Smooth muscle cell (in vitro differentiated cells): ENCODE measurements at regions not wholly inside any gene's neighbourhood (a gene's known extent, or its start where the extent isn't known, plus 50 kb on each side); places are given as distances from the start of the nearest gene placed in this dataset.

Source experiments
- DNase-seq: peaks from one replicate; lab custom pipeline; 2025; ENCODE audit not compliant: unreplicated experiment; lab: John Stamatoyannopoulos, UW
- H2AFZ ChIP-seq: fragments of 200-600 bp; sonication (generic); 2 replicates; pipeline ENCODE4 v1.6.0; 2016; ENCODE audit warnings: antibody characterized with exemption, low read depth, mild to moderate bottlenecking
- H3F3A ChIP-seq: fragments of 200-600 bp; sonication (generic); 2 replicates; pipeline ENCODE4 v1.6.0; 2017; ENCODE audit warnings: antibody characterized with exemption, low read depth
- H3K27ac ChIP-seq: fragments of 200-600 bp; sonication (generic); 2 replicates; pipeline ENCODE4 v1.5.1; 2016; ENCODE audit warnings: low read depth, mild to moderate bottlenecking
- H3K27me3 ChIP-seq: fragments of 200-600 bp; sonication (generic); 2 replicates; pipeline ENCODE4 v1.6.1; 2016; ENCODE audit warnings: low read depth, mild to moderate bottlenecking
- H3K36me3 ChIP-seq: fragments of 200-600 bp; sonication (generic); 2 replicates; pipeline ENCODE4 v1.5.1; 2016; ENCODE audit warnings: low read depth
- H3K4me1 ChIP-seq: fragments of 200-600 bp; sonication (generic); 2 replicates; pipeline ENCODE4 v1.5.1; 2016; ENCODE audit warnings: low read depth
- H3K4me2 ChIP-seq: fragments of 200-600 bp; sonication (generic); 2 replicates; pipeline ENCODE4 v1.6.0; 2016; ENCODE audit warnings: mild to moderate bottlenecking
- H3K4me3 ChIP-seq: fragments of 200-600 bp; sonication (generic); 2 replicates; pipeline ENCODE4 v1.5.1; 2016; ENCODE audit warnings: mild to moderate bottlenecking
- H3K79me2 ChIP-seq: fragments of 200-600 bp; sonication (generic); 2 replicates; pipeline ENCODE4 v1.6.0; 2016; ENCODE audit warnings: low read depth, mild to moderate bottlenecking
- H3K9ac ChIP-seq: fragments of 200-600 bp; sonication (generic); 2 replicates; pipeline ENCODE4 v1.6.0; 2016; ENCODE audit warnings: low read depth
- H3K9me3 ChIP-seq: fragments of 200-600 bp; sonication (generic); replicated peaks from 2 replicates; pipeline ENCODE4 v1.5.1; 2016; ENCODE audit warnings: low read depth
- H4K20me1 ChIP-seq: fragments of 200-600 bp; sonication (generic); 2 replicates; pipeline ENCODE4 v1.6.0; 2016; ENCODE audit warnings: low read depth
- WGBS: methylation state at CpG from one replicate; pipeline ENCODE4 v1.1.7; 2016; ENCODE audit warnings: low lambda C conversion rate; 5-methylcytosine and 5-hydroxymethylcytosine counted together
- TF ChIP-seq, protein P1 (sequence below): fragments of 200-600 bp; sonication (generic); IDR thresholded peaks from 2 replicates; pipeline ENCODE4 v1.5.1; 2017; ENCODE audit warnings: borderline replicate concordance, mild to moderate bottlenecking, antibody characterized with exemption; ENCODE audit not compliant: insufficient read depth, poor library complexity, severe bottlenecking

DNA sequence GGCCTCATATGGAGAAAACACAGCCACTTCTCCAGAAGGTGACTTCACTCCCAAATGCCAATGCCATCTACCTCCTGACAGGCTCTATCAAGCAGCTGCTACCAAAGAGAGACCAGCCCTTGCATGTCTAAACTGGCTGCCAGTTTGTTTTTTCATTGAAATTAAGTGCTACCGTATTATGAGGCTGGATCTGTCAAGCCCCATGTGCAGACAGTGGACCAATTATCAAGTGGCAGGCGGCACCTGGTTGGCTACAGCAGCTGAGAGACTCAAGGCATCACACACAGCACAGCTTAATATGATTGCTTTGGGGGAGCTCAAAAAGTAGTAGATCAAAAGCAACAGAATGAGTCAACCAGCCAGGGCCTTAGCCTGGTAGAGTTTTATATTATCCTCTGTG lies 1293.0 kb upstream of the TENM4 start:
- Histone ChIP-seq H3K4me1 (no peaks in the 10 kb centered on the region), H3K9me3 (no peaks in the 10 kb centered on the region), H3K27me3 (no peaks in the 10 kb centered on the region), H3K9ac (no peak overlapping the region), H3K36me3 (no peaks in the 10 kb centered on the region), H3K27ac (no peak overlapping the region), H3K4me2 (no peak overlapping the region), H3K4me3 (no peak overlapping the region), H3K79me2 (no peaks in the 10 kb centered on the region), H3F3A (no peaks in the 10 kb centered on the region), H4K20me1 (no peaks in the 10 kb centered on the region), H2AFZ (no peak overlapping the region)
- 92% methylated on average over 2 of the region's 2 CpGs for WGBS
- no peak for DNase-seq
- TF ChIP-seq, protein P1, sequence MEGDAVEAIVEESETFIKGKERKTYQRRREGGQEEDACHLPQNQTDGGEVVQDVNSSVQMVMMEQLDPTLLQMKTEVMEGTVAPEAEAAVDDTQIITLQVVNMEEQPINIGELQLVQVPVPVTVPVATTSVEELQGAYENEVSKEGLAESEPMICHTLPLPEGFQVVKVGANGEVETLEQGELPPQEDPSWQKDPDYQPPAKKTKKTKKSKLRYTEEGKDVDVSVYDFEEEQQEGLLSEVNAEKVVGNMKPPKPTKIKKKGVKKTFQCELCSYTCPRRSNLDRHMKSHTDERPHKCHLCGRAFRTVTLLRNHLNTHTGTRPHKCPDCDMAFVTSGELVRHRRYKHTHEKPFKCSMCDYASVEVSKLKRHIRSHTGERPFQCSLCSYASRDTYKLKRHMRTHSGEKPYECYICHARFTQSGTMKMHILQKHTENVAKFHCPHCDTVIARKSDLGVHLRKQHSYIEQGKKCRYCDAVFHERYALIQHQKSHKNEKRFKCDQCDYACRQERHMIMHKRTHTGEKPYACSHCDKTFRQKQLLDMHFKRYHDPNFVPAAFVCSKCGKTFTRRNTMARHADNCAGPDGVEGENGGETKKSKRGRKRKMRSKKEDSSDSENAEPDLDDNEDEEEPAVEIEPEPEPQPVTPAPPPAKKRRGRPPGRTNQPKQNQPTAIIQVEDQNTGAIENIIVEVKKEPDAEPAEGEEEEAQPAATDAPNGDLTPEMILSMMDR, result no peak

DNA sequence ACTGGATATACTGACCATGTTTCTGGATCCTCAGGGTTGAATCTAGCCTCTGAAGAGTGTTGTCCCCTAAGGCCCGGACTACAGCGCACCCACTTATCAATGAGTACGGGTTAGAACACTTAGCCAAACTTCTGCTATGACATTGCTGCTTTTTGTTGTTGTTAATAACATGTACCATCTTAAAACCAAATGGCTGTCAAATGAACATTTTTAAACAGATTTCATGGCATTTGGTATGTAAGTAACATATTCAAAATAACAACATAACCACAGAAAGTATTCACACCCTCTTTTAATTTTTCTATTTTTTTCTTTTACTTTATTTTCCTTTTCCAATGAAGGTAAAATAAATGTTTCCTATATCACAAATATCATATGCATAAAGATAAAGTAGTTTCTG lies 1292.5 kb upstream of the TENM4 start:
- WGBS, result 99% methylated on average over 3 of the region's 3 CpGs
- TF ChIP-seq, protein P1, result no peak

DNA sequence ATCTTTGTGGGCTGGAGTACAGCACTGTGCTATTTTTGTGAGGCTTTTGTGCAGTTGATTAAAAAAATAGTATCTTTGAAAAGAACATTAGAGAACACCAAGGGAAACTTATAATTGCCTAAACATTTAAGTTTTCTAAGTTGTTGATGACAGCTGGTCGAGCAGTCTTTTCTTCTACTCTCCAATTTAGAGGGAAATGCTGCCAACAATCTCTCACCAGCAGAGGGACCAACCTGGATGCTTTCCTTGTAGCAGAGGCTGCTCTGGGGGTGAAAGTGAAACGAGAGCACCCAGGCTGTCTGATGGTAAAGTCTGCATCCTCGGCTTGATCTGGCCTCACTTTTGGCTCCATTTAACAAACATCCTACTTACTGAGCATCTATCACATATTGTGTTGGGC lies 1286.5 kb upstream of the TENM4 start:
- 53% methylated on average over 3 of the region's 3 CpGs for WGBS

More for the DNA sequence above, 1292.5 kb upstream of the TENM4 start:
- Histone ChIP-seq H3K27ac (no peak overlapping the region), H3K4me1 (no peaks in the 10 kb centered on the region), H3K79me2 (no peaks in the 10 kb centered on the region), H3F3A (no peaks in the 10 kb centered on the region), H3K9ac (no peak overlapping the region), H2AFZ (no peak overlapping the region), H3K4me3 (no peak overlapping the region), H4K20me1 (no peaks in the 10 kb centered on the region), H3K27me3 (no peaks in the 10 kb centered on the region), H3K4me2 (no peak overlapping the region), H3K36me3 (no peaks in the 10 kb centered on the region), H3K9me3 (no peaks in the 10 kb centered on the region)
- DNase-seq, result no peak

DNA sequence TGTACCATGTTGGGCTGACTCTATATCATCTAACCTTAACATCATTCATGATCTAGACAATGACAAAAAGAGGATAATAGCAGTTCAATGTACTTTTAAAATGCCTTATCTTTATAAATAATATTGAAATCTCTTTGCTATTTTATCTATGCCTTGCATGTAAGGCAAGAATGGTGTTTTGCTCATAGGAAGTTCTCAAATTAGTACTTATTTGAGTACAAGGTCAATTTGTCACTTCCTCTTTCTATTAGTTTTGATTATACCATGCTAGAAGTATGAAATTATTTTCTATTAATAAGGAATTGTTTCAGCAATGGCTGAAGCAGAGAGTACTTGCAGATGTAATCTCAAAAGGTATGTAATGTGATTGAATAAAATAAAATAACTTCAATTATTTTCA lies 1285.4 kb upstream of the TENM4 start:
- H2AFZ ChIP-seq, result no peak overlapping the region
- no peak overlapping the region for H3K4me3 ChIP-seq
- H3K27ac ChIP-seq, result no peak overlapping the region
- H3F3A ChIP-seq, result peaks cover 6% of the 10 kb centered on the region
- H4K20me1 ChIP-seq, result no peaks in the 10 kb centered on the region
- no peaks in the 10 kb centered on the region for H3K79me2 ChIP-seq
- H3K27me3 ChIP-seq, result no peaks in the 10 kb centered on the region
- peaks cover 8% of the 10 kb centered on the region for H3K4me1 ChIP-seq
- no peaks in the 10 kb centered on the region for H3K9me3 ChIP-seq
- no peaks in the 10 kb centered on the region for H3K36me3 ChIP-seq
- H3K9ac ChIP-seq, result no peak overlapping the region
- TF ChIP-seq, protein P1, result no peak
- no peak overlapping the region for H3K4me2 ChIP-seq
- no peak for DNase-seq

More for the DNA sequence above, 1286.5 kb upstream of the TENM4 start:
- no peak overlapping the region for H3K4me3 ChIP-seq
- no peak overlapping the region for H3K27ac ChIP-seq
- no peak overlapping the region for H3K9ac ChIP-seq
- TF ChIP-seq, protein P1, result peak; percentile 22
- no peaks in the 10 kb centered on the region for H3K79me2 ChIP-seq
- H4K20me1 ChIP-seq, result no peaks in the 10 kb centered on the region
- H3K9me3 ChIP-seq, result no peaks in the 10 kb centered on the region
- H3K4me1 ChIP-seq, result peaks cover 8% of the 10 kb centered on the region
- peaks cover 6% of the 10 kb centered on the region for H3F3A ChIP-seq
- no peaks in the 10 kb centered on the region for H3K36me3 ChIP-seq
- no peak overlapping the region for H2AFZ ChIP-seq
- DNase-seq, result no peak
- no peaks in the 10 kb centered on the region for H3K27me3 ChIP-seq
- no peak overlapping the region for H3K4me2 ChIP-seq
